BE2C (cell line): ENCODE measurements at regions not wholly inside any gene's neighbourhood (a gene's known extent, or its start where the extent isn't known, plus 50 kb on each side); places are given as distances from the start of the nearest gene placed in this dataset.
"Not testable (repeated sequence)": the region's sequence is repeated elsewhere in the genome, so short reads cannot be mapped to it uniquely, and the experiment has no call there.

Experiments
- DNase-seq: peaks from one replicate; pipeline ENCODE4 v3.0.0-alpha.2; 2020
- H3K27me3 ChIP-seq: fragments of 250-450 bp; sonication (Bioruptor Pico); 2 replicates; pipeline ENCODE4 v1.5.1; 2020; ENCODE audit warnings: mild to moderate bottlenecking
- H3K36me3 ChIP-seq: fragments of 250-450 bp; sonication (Bioruptor Pico); 2 replicates; pipeline ENCODE4 v1.5.1; 2020; ENCODE audit warnings: mild to moderate bottlenecking
- H3K4me1 ChIP-seq: fragments of 250-450 bp; sonication (Bioruptor Pico); 2 replicates; pipeline ENCODE4 v1.5.1; 2020
- H3K4me3 ChIP-seq: 2 replicates; pipeline ENCODE4 v1.5.1; 2011; ENCODE audit warnings: low read depth, low read length
- H3K9me3 ChIP-seq: fragments of 250-450 bp; sonication (Bioruptor Pico); 2 replicates; pipeline ENCODE4 v1.5.1; 2020
- TF ChIP-seq, protein P1 (sequence below): IDR thresholded peaks from 2 replicates; pipeline ENCODE4 v1.5.1; 2012; ENCODE audit warnings: mild to moderate bottlenecking, low read depth, low read length

DNA sequence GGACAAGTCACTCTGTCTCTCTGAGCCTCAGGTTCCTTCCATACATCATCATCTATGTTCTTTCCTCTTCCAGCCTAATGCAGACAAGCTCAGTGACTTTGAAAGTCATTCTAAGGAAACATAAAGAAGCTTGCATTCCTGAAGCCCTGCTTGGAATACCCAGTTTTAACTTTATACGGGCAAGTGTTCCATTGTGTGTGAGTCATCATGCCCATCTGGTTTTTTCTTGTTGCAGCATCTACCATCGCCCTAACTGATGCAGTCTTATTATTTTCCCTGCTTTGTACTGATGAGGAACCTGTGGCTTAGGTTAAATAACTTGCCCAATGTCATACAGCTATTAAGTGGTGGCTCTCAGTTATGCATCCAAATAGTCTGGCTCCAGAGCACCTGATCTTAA, 177.9 kb upstream of the RAI2 start:
- Histone ChIP-seq H3K9me3 (no peaks in the 10 kb centered on the region), H3K4me1 (no peaks in the 10 kb centered on the region), H3K27me3 (no peaks in the 10 kb centered on the region), H3K4me3 (no peak overlapping the region), H3K36me3 (no peaks in the 10 kb centered on the region)
- TF ChIP-seq, protein P1, sequence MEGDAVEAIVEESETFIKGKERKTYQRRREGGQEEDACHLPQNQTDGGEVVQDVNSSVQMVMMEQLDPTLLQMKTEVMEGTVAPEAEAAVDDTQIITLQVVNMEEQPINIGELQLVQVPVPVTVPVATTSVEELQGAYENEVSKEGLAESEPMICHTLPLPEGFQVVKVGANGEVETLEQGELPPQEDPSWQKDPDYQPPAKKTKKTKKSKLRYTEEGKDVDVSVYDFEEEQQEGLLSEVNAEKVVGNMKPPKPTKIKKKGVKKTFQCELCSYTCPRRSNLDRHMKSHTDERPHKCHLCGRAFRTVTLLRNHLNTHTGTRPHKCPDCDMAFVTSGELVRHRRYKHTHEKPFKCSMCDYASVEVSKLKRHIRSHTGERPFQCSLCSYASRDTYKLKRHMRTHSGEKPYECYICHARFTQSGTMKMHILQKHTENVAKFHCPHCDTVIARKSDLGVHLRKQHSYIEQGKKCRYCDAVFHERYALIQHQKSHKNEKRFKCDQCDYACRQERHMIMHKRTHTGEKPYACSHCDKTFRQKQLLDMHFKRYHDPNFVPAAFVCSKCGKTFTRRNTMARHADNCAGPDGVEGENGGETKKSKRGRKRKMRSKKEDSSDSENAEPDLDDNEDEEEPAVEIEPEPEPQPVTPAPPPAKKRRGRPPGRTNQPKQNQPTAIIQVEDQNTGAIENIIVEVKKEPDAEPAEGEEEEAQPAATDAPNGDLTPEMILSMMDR, result no peak
- no peak for DNase-seq

DNA sequence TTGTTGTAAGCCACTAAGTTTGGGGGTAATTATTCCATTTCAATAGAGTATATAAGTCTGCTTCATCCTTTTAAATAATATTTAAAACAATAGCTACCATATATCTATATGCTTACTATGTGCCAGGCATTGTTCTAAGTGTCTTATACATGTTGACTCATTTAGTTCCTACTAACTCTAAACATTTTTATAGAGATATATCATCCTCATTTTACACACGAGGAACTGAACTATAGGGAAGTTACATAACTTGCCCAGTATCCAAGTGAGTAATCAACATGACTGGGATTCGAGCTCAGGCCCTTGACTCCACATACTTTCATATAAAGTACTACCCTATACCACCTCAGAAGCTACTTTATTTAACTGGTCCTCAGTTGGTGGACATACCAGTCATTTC, 175.3 kb upstream of the RAI2 start:
- no peak for DNase-seq
- H3K4me1 ChIP-seq, result no peaks in the 10 kb centered on the region
- TF ChIP-seq, protein P1, result no peak
- H3K4me3 ChIP-seq, result no peak overlapping the region
- H3K36me3 ChIP-seq, result no peaks in the 10 kb centered on the region
- H3K9me3 ChIP-seq, result no peaks in the 10 kb centered on the region
- H3K27me3 ChIP-seq, result no peaks in the 10 kb centered on the region

DNA sequence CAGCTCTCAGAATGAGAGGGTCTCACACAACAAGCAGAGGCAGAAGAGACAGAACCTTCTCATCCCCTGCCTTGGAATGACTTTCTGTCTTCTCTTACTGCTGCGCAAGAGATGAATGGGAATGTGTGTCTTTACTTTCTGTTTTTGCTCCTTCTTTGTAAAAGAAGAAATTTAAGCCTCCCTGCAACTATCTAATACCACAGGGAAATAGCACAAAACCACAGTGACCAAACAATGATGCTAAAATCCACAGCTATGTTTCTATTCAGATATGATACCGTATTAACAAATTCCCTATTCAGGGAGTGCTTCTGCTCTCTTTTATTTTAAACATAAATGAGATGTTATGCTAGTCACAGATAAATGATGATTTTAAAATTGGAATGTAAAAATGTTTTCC, 173.8 kb upstream of the RAI2 start:
- DNase-seq, result no peak
- H3K4me1 ChIP-seq, result no peaks in the 10 kb centered on the region
- no peaks in the 10 kb centered on the region for H3K27me3 ChIP-seq
- no peaks in the 10 kb centered on the region for H3K9me3 ChIP-seq
- TF ChIP-seq, protein P1, result no peak
- no peak overlapping the region for H3K4me3 ChIP-seq
- no peaks in the 10 kb centered on the region for H3K36me3 ChIP-seq

DNA sequence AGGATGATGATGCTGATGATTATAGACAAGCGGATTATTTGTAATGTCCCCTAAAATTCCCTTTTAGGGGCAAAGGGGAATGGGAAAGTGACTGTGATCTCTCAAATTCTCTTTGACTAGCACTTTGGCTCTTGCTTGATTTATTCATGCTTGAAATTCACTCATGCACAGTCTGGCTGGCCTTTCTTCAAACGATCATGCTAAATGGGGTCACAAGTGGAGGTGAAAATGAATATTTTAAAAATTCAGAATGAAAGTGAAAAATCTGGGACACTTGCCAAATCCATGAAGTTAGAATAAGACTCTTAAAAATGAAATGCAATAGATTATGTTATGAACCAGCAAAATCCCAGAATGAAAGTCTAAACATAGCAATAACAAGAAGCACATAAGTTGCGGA, 173.4 kb upstream of the RAI2 start:
- H3K4me1 ChIP-seq, result no peaks in the 10 kb centered on the region
- DNase-seq, result no peak
- TF ChIP-seq, protein P1, result no peak

DNA sequence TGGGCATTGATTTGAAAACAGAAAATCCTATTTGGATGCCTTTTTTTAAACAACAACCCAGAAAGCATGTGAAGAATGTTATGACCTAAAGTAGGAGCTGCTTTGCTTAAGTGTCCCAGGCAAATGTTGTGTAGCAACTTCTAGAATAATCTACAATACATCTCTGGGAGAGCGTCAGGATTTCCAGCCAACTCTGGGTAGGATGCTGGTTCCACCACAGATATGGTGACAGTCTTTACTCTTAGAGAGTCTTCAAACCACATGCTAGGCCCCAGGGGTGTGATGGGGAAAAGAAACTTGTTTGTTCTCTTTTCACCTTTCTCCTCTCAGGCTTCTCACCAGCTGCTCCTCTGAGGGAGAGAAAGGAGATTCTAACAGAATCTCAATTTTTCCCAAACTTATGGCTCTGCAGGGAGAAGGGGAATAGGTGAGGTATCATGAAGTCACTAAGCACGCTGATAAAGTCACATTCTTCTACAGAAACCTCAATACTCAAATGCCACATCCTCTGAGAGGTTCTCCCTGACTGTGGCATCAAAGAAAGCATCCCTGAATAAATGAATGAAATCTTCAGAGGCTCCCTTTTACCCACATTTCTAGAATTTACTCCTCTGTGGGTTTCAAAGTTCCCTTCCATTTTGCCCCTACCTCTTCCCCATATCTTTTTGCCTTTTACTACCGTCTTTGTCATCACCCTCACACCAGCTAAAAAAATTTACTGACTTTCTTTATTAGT, 171.6 kb upstream of the RAI2 start:
- Histone ChIP-seq H3K36me3 (no peaks in the 10 kb centered on the region), H3K4me3 (no peak overlapping the region), H3K9me3 (no peaks in the 10 kb centered on the region), H3K4me1 (no peaks in the 10 kb centered on the region), H3K27me3 (no peaks in the 10 kb centered on the region)
- TF ChIP-seq, protein P1, result no peak
- no peak for DNase-seq

More for the DNA sequence above, 173.4 kb upstream of the RAI2 start:
- Histone ChIP-seq H3K4me3 (no peak overlapping the region), H3K27me3 (no peaks in the 10 kb centered on the region), H3K9me3 (no peaks in the 10 kb centered on the region), H3K36me3 (no peaks in the 10 kb centered on the region)

DNA sequence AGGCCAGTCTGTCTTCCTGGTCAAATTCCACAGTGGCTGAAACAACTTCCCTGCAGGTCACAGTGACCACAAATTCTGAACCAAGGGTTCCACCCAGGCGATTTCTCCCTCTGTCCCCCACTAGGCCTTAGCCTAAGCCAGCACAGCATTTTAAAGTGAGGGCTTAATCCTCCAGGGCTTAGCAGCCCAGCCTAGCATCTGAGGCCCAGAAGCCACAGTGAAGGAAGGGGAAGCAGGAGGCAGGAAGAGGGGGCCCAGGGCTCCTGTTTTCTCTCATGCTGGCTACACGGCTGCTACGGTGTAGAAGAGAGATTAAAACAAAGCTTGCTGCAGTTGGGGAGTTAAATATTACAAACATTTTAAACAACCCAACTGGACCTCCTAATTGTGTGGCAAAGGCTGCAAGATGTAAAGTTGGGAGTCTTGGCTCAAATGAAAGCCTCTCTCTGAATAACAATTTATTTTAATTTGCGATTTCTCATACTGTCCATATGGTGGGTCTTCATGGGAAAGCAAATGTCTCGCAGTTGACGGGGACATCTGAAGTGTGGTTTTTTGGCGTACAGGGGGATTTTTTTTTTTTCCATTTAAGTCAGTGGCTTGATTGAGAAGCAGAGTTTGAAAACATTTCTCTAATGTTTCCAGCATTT, 170.8 kb upstream of the RAI2 start:
- no peaks in the 10 kb centered on the region for H3K9me3 ChIP-seq
- TF ChIP-seq, protein P1, result no peak
- H3K27me3 ChIP-seq, result no peaks in the 10 kb centered on the region
- no peak overlapping the region for H3K4me3 ChIP-seq
- no peaks in the 10 kb centered on the region for H3K4me1 ChIP-seq
- no peak for DNase-seq
- H3K36me3 ChIP-seq, result no peaks in the 10 kb centered on the region

DNA sequence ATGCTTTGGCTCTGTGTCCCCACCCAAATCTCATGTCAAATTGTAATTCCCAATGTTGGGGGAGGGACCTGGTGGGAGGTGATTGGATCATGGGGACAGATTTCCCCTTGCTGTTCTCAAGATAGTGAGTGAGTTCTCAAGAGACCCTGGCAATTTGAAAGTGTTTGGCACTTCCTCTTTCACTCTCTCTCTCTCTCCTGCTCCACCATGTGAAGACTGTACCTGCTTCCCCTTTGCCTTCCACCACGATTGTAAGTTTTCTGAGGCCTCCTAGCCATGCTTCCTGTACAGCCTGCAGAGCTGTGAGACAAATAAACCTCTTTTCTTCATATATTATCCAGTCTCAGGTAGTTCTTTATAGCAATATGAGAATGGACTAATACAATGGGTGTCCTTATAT, 169.6 kb upstream of the RAI2 start:
- DNase-seq, H3K4me1 ChIP-seq, H3K4me3 ChIP-seq: not testable (repeated sequence)

More for the DNA sequence above, 169.6 kb upstream of the RAI2 start:
- not testable (repeated sequence) for H3K27me3 ChIP-seq, H3K9me3 ChIP-seq, H3K36me3 ChIP-seq
